ENCODE measurements at regions not wholly inside any gene's neighbourhood (a gene's known extent, or its start where the extent isn't known, plus 50 kb on each side); places are given as distances from the start of the nearest gene placed in this dataset.

DNA sequence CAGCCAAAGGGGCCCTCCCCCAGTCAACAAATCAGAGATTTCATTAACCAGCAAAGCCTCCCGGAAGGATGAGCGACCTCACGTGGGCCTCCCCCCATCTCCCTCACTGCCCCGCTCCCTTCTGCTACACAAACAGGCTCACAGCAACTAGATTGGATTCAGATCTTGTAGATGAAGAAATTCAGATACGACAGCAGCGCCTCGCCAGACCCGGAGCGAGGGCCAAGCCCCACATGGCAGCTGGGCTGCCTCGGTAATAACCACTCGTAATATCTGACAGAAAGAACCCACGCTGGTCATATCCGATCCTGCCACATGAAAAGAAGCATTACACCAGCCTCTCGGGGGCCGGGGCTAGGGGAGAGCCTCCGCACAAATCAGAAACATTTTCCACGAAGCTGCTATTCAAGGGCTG is 581.3 kb downstream of the BCOR start:
- peaks cover 8% of the 10 kb centered on the region for H3K4me1 ChIP-seq (ENCODE audit: control insufficient read depth, insufficient read depth, low read length)
- no peak for DNase-seq (ENCODE audit: low read depth)
- H3K4me3 ChIP-seq (ENCODE audit: low read length): no peak overlapping the region
- peaks cover 3% of the 10 kb centered on the region for H3K9me3 ChIP-seq (ENCODE audit: control insufficient read depth, low read length)
- H3K27me3 ChIP-seq (replicated peaks; ENCODE audit: control insufficient read depth, insufficient read depth, low read length): peaks cover 40% of the 10 kb centered on the region
- no peak overlapping the region for H3K9ac ChIP-seq (ENCODE audit: low read length)
- H3K36me3 ChIP-seq (ENCODE audit: control insufficient read depth, insufficient read depth, low read length, severe bottlenecking): no peaks in the 10 kb centered on the region

DNA sequence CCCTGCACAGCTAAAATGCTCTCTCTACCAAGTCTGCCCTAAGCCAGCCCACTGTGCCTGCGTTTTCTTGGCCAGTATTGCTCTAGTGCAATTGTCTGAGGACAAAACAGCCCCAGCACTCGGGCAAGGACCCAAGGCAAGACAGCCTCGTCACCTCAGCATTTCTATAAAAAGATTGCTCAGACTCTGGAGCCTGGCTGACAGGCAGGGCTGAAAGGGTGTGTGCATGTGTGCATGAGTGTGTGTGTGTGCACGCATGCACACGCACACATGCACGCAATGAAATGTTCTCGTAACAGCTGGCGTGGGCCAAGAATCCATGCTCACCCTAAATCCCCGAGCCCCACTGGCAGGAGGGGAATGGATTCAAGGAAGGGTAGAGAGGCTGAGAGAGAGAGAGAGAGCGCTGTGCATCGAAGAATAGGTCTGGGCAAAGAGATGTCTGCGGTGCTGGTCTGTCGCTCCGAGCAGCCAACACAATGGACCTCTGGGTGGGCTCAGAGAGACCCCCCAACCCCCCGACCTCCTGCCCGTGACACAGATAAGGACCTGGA is 579.2 kb downstream of the BCOR start:
- peak overlapping the region; percentile 5 for H3K4me3 ChIP-seq (ENCODE audit: low read length)
- peaks cover 8% of the 10 kb centered on the region for H3K4me1 ChIP-seq (ENCODE audit: control insufficient read depth, insufficient read depth, low read length)
- H3K27me3 ChIP-seq (replicated peaks; ENCODE audit: control insufficient read depth, insufficient read depth, low read length): peaks cover 40% of the 10 kb centered on the region
- no peak for DNase-seq (ENCODE audit: low read depth)
- H3K36me3 ChIP-seq (ENCODE audit: control insufficient read depth, insufficient read depth, low read length, severe bottlenecking): no peaks in the 10 kb centered on the region
- peaks cover under 1% of the 10 kb centered on the region for H3K9me3 ChIP-seq (ENCODE audit: control insufficient read depth, low read length)
- peak overlapping the region; percentile 51 for H3K9ac ChIP-seq (ENCODE audit: low read length)

DNA sequence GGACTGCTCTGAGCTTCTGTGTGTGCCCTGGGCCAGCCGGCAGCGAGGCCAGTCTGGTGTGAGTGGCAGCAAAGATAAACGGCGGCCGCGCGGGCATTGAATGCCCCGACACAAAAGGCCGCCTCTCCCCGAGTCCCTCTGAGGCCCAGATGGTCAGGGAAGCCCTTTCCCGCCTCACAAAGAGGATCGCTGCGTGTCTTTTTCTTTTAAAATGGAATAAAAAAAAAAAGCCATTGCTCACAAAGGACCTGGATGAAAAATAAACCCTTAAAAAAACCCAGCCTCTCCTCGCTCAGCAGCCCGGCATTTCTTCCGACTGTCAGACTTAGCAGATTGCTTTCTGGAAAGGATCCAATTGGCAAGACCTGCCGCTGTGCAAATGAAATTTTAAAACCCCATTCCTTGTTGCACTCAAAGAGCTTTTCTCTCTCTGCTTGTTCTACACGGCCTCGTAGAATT is 578.7 kb downstream of the BCOR start:
- Histone ChIP-seq H3K36me3 (ENCODE audit: control insufficient read depth, insufficient read depth, low read length, severe bottlenecking) (no peaks in the 10 kb centered on the region), H3K9me3 (ENCODE audit: control insufficient read depth, low read length) (peaks cover 5% of the 10 kb centered on the region), H3K4me3 (ENCODE audit: low read length) (peak overlapping the region; percentile 5), H3K4me1 (ENCODE audit: control insufficient read depth, insufficient read depth, low read length) (peaks cover 8% of the 10 kb centered on the region), H3K9ac (ENCODE audit: low read length) (peak overlapping the region; percentile 51), H3K27me3 (replicated peaks; ENCODE audit: control insufficient read depth, insufficient read depth, low read length) (peaks cover 43% of the 10 kb centered on the region)
- peak; percentile 13 for DNase-seq (ENCODE audit: low read depth)

DNA sequence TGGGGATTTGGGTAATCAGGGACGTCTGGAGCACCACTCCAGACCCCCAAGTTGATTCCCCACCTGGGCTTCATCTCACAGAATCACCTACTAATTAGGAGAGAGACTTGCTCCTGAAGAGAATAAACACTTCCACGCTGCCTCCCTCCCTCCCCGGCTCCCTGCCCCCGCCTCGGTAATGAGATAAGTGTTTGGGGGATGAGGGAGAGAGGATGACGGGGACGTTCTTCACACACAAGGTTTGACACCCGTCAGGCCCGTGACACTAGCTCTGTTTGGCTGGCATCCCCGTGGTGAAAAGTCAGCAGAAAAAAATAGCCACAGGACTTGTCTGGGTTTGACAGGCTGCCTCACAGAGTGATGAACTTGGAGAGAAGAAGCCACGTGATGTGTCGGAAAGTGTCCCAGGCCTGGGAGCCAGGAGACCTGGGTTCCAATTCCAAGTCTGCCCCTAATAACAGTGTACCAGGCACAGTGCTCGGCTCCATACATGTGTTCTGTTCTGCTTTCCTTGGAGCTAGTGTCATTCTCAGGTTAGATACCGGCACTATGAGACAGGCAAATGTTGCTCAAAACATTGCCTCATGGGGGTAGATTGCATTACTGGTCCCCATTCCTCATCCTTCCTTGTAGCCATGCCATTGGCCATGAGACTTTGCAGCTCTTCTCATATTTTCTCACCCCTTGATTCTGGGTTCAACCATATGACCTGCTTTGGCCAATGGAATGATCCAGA is 578.0 kb downstream of the BCOR start:
- no peaks in the 10 kb centered on the region for H3K36me3 ChIP-seq (ENCODE audit: control insufficient read depth, insufficient read depth, low read length, severe bottlenecking)
- H3K27me3 ChIP-seq (replicated peaks; ENCODE audit: control insufficient read depth, insufficient read depth, low read length): peaks cover 36% of the 10 kb centered on the region
- peaks cover 12% of the 10 kb centered on the region for H3K9me3 ChIP-seq (ENCODE audit: control insufficient read depth, low read length)
- peak overlapping the region; percentile 51 for H3K9ac ChIP-seq (ENCODE audit: low read length)
- peak overlapping the region; percentile 5 for H3K4me3 ChIP-seq (ENCODE audit: low read length)
- H3K4me1 ChIP-seq (ENCODE audit: control insufficient read depth, insufficient read depth, low read length): peaks cover 8% of the 10 kb centered on the region
- DNase-seq (ENCODE audit: low read depth): no peak

DNA sequence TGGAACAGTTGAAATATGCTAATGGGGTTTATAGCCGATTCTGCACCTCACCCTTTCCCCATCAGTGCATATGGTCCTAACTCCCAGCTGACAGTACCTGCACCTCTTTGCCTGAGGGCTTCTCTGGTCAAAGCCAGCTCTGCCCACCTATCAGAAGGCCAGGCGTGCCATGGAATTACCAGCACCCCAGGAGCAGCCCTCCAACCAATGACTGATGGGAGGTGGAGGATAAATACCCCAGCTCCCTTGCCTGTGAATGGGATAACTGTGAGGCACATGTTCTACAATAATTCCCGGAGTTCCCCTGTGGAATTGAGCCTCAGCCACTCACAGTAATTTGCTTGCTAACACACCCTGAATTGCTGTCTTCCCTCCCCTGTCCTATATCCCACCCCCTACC is 572.0 kb downstream of the BCOR start:
- H3K4me3 ChIP-seq (ENCODE audit: low read length): no peak overlapping the region
- no peaks in the 10 kb centered on the region for H3K36me3 ChIP-seq (ENCODE audit: control insufficient read depth, insufficient read depth, low read length, severe bottlenecking)
- peaks cover 20% of the 10 kb centered on the region for H3K9me3 ChIP-seq (ENCODE audit: control insufficient read depth, low read length)
- H3K27me3 ChIP-seq (replicated peaks; ENCODE audit: control insufficient read depth, insufficient read depth, low read length): peaks cover 17% of the 10 kb centered on the region
- no peak overlapping the region for H3K9ac ChIP-seq (ENCODE audit: low read length)
- H3K4me1 ChIP-seq (ENCODE audit: control insufficient read depth, insufficient read depth, low read length): no peaks in the 10 kb centered on the region
- no peak for DNase-seq (ENCODE audit: low read depth)

DNA sequence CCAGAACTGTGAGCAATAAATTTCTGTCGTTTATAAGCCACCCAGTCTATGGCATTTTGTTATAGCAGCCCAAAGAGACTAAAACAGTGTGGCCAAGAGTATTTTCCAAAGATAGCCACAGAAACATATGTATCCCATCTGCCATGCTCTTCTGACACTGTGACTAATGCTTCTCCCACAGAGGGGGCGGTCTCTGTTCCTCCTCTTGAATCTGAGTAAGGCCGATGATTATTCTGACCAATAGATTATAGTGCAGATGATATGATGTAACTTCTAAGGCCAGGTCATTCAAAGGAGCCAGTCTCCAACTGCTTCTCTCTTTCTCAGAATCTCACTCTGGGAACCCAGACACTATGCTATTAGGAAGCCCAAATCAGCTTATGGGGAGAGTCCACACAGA is 570.7 kb downstream of the BCOR start:
- Histone ChIP-seq H3K4me3 (ENCODE audit: low read length) (no peak overlapping the region), H3K9ac (ENCODE audit: low read length) (no peak overlapping the region), H3K9me3 (ENCODE audit: control insufficient read depth, low read length) (peaks cover 33% of the 10 kb centered on the region), H3K4me1 (ENCODE audit: control insufficient read depth, insufficient read depth, low read length) (no peaks in the 10 kb centered on the region), H3K36me3 (ENCODE audit: control insufficient read depth, insufficient read depth, low read length, severe bottlenecking) (no peaks in the 10 kb centered on the region), H3K27me3 (replicated peaks; ENCODE audit: control insufficient read depth, insufficient read depth, low read length) (peaks cover 26% of the 10 kb centered on the region)
- DNase-seq (ENCODE audit: low read depth): peak; percentile 1

DNA sequence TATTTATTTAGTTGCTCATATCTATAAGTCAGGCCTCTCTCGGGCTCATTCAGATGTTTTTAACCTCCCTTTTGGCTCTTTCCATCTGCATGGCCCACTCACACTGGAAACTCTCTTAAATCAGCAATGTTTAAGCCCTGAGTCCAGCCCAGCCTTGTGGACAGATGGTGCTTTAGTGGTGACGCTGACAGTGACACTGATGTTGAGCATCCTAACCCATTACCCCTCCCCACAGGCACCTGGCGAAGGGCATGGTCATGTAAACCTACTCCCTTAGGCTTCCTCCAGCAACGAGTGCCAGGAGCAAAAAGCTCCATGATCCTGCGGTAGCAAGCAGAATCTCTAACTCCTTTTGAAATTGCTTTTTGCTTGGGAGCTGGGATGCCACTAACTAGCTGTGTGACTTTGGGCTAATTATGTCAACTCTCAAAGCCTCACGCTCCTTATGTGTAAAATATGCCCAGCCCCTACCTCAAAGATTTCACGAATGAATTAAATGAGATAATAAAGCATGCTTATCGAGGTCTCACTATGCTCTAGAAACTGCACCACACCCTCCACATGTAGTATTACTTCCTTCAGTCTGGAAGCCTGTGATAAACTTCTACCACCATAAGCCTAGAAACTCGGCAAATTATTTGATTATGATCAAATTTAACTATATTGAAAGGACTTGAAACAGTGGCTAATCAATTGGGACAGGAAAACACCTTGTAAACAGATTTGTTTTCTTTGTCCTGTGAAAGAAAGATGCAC is 569.4 kb downstream of the BCOR start:
- no peaks in the 10 kb centered on the region for H3K4me1 ChIP-seq (ENCODE audit: control insufficient read depth, insufficient read depth, low read length)
- H3K4me3 ChIP-seq (ENCODE audit: low read length): no peak overlapping the region
- H3K9ac ChIP-seq (ENCODE audit: low read length): no peak overlapping the region
- no peaks in the 10 kb centered on the region for H3K36me3 ChIP-seq (ENCODE audit: control insufficient read depth, insufficient read depth, low read length, severe bottlenecking)
- H3K9me3 ChIP-seq (ENCODE audit: control insufficient read depth, low read length): peaks cover 38% of the 10 kb centered on the region
- peaks cover 39% of the 10 kb centered on the region for H3K27me3 ChIP-seq (replicated peaks; ENCODE audit: control insufficient read depth, insufficient read depth, low read length)
- DNase-seq (ENCODE audit: low read depth): no peak

DNA sequence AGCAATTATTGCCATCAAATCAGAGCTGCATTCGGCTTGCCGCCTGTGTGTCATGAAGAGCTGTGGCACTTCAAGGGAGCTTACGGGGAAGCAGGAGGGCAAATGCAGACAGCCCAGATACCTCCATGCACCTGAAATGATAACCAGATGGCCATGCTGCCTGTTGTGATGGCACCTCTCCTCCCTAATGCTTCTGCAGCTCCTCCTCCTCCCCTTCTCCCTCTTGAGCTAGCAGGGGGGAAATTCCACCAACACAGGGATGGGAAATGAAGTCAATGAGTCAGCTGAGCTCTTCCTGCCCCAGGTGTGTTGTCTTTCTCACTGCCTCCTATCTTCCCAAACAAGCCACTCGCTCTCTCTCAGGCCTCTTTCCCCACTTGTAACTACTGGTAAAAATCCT is 565.0 kb downstream of the BCOR start:
- no peaks in the 10 kb centered on the region for H3K4me1 ChIP-seq (ENCODE audit: control insufficient read depth, insufficient read depth, low read length)
- peaks cover 33% of the 10 kb centered on the region for H3K9me3 ChIP-seq (ENCODE audit: control insufficient read depth, low read length)
- H3K36me3 ChIP-seq (ENCODE audit: control insufficient read depth, insufficient read depth, low read length, severe bottlenecking): no peaks in the 10 kb centered on the region
- no peak overlapping the region for H3K4me3 ChIP-seq (ENCODE audit: low read length)
- H3K27me3 ChIP-seq (replicated peaks; ENCODE audit: control insufficient read depth, insufficient read depth, low read length): peaks cover 70% of the 10 kb centered on the region
- H3K9ac ChIP-seq (ENCODE audit: low read length): no peak overlapping the region
- DNase-seq (ENCODE audit: low read depth): no peak

DNA sequence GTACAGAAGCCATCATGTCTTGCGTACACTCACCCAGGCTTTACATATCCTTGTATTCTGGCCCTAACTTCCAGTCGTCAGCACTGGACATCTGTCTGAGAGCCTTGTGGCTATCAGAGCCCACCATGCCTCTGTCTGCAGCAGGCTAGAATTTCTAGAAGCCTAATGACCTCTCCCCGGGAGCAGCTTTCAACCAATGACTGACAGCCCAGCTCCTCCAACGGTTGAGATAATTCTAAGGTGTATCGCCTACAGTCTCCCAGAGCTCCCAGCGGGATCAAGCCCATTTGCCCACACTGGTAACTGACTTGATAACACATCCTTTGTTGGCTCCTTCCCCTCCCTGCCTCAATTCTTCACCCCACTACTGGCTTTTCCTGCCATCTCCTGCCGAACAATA is 562.8 kb downstream of the BCOR start:
- H3K36me3 ChIP-seq (ENCODE audit: control insufficient read depth, insufficient read depth, low read length, severe bottlenecking): no peaks in the 10 kb centered on the region
- H3K9ac ChIP-seq (ENCODE audit: low read length): no peak overlapping the region
- H3K9me3 ChIP-seq (ENCODE audit: control insufficient read depth, low read length): peaks cover 38% of the 10 kb centered on the region
- no peak for DNase-seq (ENCODE audit: low read depth)
- H3K27me3 ChIP-seq (replicated peaks; ENCODE audit: control insufficient read depth, insufficient read depth, low read length): peaks cover 79% of the 10 kb centered on the region
- no peaks in the 10 kb centered on the region for H3K4me1 ChIP-seq (ENCODE audit: control insufficient read depth, insufficient read depth, low read length)
- no peak overlapping the region for H3K4me3 ChIP-seq (ENCODE audit: low read length)

DNA sequence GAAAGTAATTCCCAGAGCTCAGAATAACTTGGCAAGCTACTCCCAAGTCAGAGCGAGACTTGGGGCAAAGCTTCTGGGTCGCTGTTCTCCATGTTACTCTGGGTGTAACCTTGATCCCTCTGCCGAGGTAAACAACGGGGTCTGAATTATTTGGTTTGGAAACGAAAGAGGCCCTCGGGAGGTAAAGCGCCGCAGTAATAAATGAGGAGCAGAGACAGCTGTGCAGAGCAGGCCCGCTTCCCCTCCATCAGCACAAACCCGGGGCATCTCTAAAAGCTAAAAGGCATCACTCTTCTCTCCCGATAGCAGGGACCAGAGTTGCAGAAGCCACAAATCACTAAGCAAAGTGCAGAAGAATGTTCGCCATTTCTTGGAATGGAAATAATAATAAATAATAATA is 561.5 kb downstream of the BCOR start:
- Histone ChIP-seq H3K9me3 (ENCODE audit: control insufficient read depth, low read length) (peaks cover 33% of the 10 kb centered on the region), H3K9ac (ENCODE audit: low read length) (no peak overlapping the region), H3K36me3 (ENCODE audit: control insufficient read depth, insufficient read depth, low read length, severe bottlenecking) (no peaks in the 10 kb centered on the region), H3K27me3 (replicated peaks; ENCODE audit: control insufficient read depth, insufficient read depth, low read length) (peaks cover 86% of the 10 kb centered on the region), H3K4me1 (ENCODE audit: control insufficient read depth, insufficient read depth, low read length) (no peaks in the 10 kb centered on the region), H3K4me3 (ENCODE audit: low read length) (no peak overlapping the region)
- DNase-seq (ENCODE audit: low read depth): no peak

DNA sequence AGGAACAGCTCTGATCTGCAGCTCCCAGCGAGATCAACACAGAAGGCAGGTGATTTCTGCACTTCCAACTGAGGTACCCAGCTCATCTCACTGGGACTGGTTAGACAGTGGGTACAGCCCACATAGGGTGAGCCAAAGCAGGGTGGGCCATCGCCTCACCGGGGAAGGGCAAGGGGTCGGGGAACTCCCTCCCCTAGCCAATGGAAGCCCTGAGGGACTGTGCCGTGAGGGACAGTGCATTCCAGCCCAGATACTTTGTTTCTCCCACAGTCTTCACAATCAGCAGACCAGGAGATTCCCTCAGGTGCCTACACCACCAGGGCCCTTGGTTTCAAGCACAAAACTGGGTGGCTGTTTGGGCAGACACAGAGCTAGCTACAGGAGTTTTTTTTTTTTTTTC is 555.9 kb downstream of the BCOR start:
- no peak overlapping the region for H3K4me3 ChIP-seq (ENCODE audit: low read length)
- H3K4me1 ChIP-seq (ENCODE audit: control insufficient read depth, insufficient read depth, low read length): no peaks in the 10 kb centered on the region
- H3K9ac ChIP-seq (ENCODE audit: low read length): no peak overlapping the region
- peaks cover 39% of the 10 kb centered on the region for H3K27me3 ChIP-seq (replicated peaks; ENCODE audit: control insufficient read depth, insufficient read depth, low read length)
- peaks cover 14% of the 10 kb centered on the region for H3K9me3 ChIP-seq (ENCODE audit: control insufficient read depth, low read length)
- DNase-seq (ENCODE audit: low read depth): no peak
- H3K36me3 ChIP-seq (ENCODE audit: control insufficient read depth, insufficient read depth, low read length, severe bottlenecking): no peaks in the 10 kb centered on the region
